ENCODE measurements at regions not wholly inside any gene's neighbourhood (a gene's known extent, or its start where the extent isn't known, plus 50 kb on each side); places are given as distances from the start of the nearest gene placed in this dataset.

- no peak for TF ChIP-seq CTCF (IDR thresholded peaks at IDR 0.05)
Observed at GRCh38 chr9:87138128-87139040, 191.1 kb upstream of the GAS1 start.

GRCh38 chr9:87139099-87139730 lies 191.9 kb upstream of the GAS1 start:
- no peak for TF ChIP-seq CTCF (IDR thresholded peaks at IDR 0.05)

- TF ChIP-seq CTCF (IDR thresholded peaks at IDR 0.05), result no peak
Observed at GRCh38 chr9:87140142-87140541, 192.8 kb upstream of the GAS1 start.

- no peak for TF ChIP-seq CTCF (IDR thresholded peaks at IDR 0.05)
Observed at GRCh38 chr9:87140605-87141109, 193.4 kb upstream of the GAS1 start.

GRCh38 chr9:87141124-87141523 lies 193.8 kb upstream of the GAS1 start:
- TF ChIP-seq CTCF (IDR thresholded peaks at IDR 0.05), result no peak

GRCh38 chr9:87146933-87147332 lies 199.6 kb upstream of the GAS1 start:
- TF ChIP-seq CTCF (IDR thresholded peaks at IDR 0.05), result no peak

GRCh38 chr9:87147839-87148238 lies 200.5 kb upstream of the GAS1 start:
- no peak for TF ChIP-seq CTCF (IDR thresholded peaks at IDR 0.05)
